Inflammatory macrophage treated with lipopolysaccharide for 1 hour (primary cell): ENCODE measurements at regions not wholly inside any gene's neighbourhood (a gene's known extent, or its start where the extent isn't known, plus 50 kb on each side); places are given as distances from the start of the nearest gene placed in this dataset.
"Not testable (repeated sequence)": the region's sequence is repeated elsewhere in the genome, so short reads cannot be mapped to it uniquely, and the experiment has no call there.

Experiments
- DNase-seq, 2 donors: peaks; one replicate each; pipeline ENCODE4 v3.0.0-alpha.2; 2020 to 2022

DNA sequence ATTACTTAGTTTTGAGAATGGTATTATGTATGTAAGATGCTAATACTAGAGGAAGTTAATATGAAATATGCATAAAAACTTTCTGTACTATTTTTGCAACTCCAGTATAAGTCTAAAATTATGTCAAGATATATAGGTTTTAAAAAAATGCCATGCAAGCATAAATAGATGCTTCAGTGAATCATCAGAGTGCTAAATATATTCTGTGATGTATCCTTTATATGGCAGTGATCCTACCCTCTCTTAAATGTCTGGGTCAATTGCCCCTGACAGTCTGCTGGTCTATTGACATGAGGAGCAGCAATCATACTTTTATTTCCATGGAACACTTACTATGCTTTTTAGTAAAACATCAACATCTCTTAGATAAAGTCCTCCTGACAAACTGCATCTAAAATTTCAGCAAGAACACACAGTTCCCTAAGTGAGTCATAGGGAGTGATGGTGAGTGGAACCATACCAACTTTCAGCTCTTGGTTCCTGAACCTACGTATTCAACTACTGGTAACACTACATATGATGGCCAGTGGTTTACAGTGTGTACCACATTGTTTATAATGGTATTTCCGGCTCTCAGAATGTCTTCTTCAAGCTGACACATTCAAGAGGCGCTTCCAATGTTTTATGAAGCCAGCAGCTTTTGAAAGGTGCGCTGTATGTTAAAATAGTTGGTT, 928.7 kb upstream of the GJE1 start:
- DNase-seq = no peak

GRCh38 chr6:141202626-141203025, 930.1 kb upstream of the GJE1 start:
- DNase-seq = no peak

DNA sequence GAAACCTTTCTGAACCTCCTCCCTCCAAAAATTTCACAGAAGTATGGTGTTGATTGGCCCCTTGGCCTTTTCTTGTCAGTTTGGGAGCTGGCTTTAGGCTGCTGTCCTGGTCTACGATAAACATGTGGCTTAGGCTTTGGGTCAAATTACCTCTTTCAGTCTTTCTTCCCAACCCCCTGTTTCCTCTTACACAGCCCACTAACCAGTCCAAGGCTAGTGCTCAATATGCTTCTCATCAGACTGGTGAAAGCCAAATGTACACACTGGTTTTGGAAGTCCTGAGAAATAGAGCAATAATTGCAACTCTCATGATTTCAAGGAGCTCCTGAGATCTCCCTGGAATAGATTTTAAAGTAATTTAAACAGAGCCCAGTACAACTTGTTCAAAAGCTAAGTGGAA, 933.7 kb upstream of the GJE1 start:
- DNase-seq = no peak

GRCh38 chr6:141195251-141195832, 937.4 kb upstream of the GJE1 start:
- DNase-seq = no peak

- no peak for DNase-seq
Measured at GRCh38 chr6:141183368-141183767, 949.4 kb upstream of the GJE1 start.

DNA sequence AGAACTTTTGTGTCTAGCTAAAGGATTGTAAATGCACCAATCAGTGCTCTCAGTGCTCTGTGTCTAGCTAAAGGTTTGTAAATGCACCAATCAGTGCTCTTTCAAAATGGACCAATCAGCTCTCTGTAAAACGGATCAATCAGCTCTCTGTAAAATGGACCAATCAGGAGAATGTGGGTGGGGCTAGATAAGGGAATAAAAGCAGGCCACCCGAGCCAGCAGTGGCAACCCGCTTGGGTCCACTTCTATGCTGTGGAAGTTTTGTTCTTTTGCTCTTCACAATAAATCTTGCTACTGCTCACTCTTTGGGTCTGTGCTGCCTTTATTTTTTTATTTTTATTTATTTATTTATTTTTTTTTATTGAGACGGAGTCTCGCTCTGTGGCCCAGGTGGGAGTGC, 957.3 kb upstream of the GJE1 start:
- DNase-seq = not testable (repeated sequence)

GRCh38 chr6:141174932-141175331, 957.8 kb upstream of the GJE1 start:
- DNase-seq = no peak

- no peak for DNase-seq
Measured at GRCh38 chr6:141173529-141173928, 959.2 kb upstream of the GJE1 start.

DNA sequence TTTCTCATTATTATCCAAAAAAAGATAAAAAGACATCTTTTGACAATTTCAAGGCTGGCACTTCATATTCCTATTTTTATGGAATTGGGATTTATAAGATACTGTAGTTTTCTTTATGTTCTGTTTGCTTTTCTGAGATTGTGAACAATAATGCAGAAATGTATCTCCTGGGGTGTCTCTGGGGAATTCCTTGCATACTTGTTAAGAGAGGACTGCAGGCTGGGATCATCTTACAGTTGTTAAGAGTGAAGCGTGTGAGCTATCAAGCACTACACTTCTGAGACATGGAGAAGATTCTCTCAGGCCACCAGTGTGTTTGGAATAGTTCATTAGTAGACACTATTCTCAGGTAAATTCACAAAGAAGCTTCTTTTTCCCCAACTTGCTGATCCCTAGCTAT, 963.3 kb upstream of the GJE1 start:
- no peak for DNase-seq

GRCh38 chr6:141167945-141168344, 964.8 kb upstream of the GJE1 start:
- DNase-seq = no peak

- DNase-seq = no peak
Measured at GRCh38 chr6:141165002-141165665, 967.6 kb upstream of the GJE1 start.

DNA sequence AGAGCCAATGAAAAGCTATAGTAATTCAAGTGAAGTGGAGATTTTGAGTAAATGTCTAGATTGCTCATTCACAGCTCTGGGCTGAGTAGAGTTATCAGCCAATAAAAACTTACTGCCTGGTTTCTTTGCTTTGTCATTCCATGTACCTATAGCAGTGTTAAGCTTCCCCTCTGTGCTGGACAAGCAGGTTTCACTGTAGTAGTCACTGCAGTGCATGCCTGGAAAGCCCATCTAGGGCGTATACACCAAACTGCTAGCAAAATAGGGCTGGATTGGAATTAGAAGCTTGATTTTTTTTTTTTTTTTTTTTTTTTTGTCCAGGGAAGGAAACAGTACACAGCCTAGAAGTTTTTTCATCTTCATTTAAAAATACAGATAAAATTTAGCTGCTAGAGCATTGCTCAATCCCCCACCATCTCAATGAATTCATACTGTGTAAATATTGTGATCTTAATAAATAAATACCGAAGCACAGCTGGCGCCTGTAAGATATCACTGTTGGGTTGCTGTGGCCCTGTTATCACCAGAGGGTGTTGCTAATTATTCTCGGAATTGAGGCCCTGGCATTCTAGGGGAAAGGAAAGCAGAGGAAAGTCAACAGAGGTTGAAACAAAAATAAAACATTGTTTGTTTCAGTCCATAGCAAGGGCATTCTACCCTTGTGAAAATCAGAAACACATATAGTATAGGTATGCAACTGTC, 968.5 kb upstream of the GJE1 start:
- no peak for DNase-seq

DNA sequence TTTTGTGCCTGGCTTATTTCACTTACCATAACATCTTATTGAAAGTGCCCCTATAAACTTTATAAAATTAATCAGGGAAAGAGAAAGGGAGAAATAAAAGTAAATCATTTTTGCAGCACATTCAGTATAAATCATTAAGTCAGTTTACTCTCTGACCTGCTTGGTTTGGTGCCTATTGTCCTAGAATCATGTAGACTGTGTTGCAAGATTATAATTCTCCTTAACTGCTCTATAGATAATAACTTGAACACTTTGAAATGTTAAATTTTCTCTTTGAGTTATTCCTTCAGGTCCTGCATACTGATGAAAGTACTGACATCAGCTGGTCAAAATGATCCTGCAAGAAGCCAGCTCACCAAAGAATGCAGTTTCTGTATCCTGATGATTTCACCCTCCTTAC, 969.6 kb upstream of the GJE1 start:
- DNase-seq = no peak

GRCh38 chr6:141158740-141159139, 974.0 kb upstream of the GJE1 start:
- DNase-seq = no peak

- no peak for DNase-seq
Measured at GRCh38 chr6:141153563-141153962, 979.2 kb upstream of the GJE1 start.

- DNase-seq = no peak
Measured at GRCh38 chr6:141152951-141153350, 979.8 kb upstream of the GJE1 start.

DNA sequence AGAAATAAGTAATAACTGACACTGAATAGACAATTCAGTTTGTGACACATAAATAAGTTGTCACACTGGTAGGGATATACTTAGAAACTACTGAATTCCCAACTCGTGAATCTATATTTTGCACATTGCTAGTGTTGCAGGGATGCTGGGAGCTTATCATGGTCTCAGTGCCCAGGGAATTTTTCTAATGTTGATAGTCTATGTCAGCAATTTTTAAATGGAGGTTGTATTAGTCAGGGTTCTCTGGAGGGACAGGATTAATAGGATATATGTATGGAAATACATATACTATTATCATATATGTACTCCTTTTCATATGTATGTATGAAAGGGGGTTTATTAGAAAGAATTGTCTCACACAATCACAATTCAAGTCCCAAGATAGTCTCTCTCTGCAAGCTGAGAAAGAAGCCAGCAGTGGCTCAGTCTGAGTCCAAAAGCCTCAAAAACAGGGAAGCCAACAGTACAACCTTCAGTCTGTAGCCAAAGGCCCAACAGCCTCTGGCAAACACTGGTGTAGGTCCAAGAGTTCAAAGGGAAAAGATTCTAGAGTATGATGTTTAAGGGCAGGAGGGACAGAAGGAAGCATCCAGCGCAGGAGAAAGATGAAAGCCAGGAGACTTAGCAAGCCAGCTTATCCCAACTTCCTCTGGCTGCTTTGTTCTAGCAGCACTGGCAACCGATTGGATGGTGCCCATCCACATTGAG, 980.9 kb upstream of the GJE1 start:
- no peak for DNase-seq

- DNase-seq = no peak
Measured at GRCh38 chr6:141141870-141142269, 990.9 kb upstream of the GJE1 start.

GRCh38 chr6:141140905-141141304, 991.8 kb upstream of the GJE1 start:
- DNase-seq = no peak

DNA sequence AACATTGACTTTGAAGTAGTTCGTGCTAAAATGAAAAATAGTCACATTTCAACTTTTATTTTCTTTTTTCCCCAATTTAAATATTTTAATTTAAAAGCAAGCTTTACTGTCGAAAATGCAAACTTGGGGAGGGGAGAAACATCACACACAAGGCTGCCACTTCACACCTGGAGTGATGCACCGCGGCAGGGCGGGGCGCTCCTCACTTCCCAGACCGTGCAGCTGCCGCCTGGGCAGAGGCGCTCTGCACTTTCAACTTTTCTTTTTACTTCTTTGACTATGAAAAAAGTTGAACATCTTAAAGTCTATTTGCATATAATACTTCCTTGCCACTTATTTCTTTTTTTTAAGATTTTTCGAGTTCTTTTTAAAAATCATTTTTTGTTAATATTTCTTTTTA, 993.3 kb upstream of the GJE1 start:
- DNase-seq = no peak

GRCh38 chr6:141134723-141135122, 998.0 kb upstream of the GJE1 start:
- DNase-seq = no peak

DNA sequence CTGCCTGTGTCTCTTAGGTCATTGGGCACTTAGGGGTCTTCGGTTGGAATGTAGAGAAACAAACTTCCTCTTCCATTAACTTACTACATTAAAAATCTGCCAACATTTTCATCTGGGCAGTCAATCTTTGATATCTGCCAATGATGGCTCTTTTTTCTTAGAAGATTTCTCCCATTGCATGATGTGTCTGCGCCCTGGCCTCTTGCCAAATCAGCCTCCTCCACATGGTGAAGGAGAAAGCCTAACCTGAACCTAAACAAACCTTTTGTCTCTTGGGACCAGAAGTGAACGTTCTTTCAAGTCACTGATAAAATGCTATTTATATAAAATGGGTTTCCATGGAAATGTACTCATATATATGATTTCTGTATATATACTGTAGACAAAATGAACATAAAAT, 998.9 kb upstream of the GJE1 start:
- DNase-seq = no peak

- DNase-seq = no peak
Measured at GRCh38 chr6:141133346-141133745, 999.4 kb upstream of the GJE1 start.
